Naive thymus-derived CD4-positive, alpha-beta T cell (primary cell): ENCODE measurements at regions not wholly inside any gene's neighbourhood (a gene's known extent, or its start where the extent isn't known, plus 50 kb on each side); places are given as distances from the start of the nearest gene placed in this dataset.

ENCODE experiments used
- ATAC-seq: fragments of 150-1000 bp; cut with Tn5 transposase; 2 replicates; pipeline ENCODE4 v1.10.0; 2021; ENCODE audit warnings: mild to moderate bottlenecking, moderate library complexity
- CTCF ChIA-PET: fragments of 350-600 bp; sonication (Branson Sonifier 250); formaldehyde crosslinking; loops from one replicate; lab custom pipeline; 2021; ENCODE audit warnings: antibody characterized with exemption; lab: Charles Lee
- POLR2A ChIA-PET: fragments of 350-600 bp; sonication (Branson Sonifier 250); formaldehyde crosslinking; loops from one replicate; lab custom pipeline; 2021; ENCODE audit warnings: antibody characterized with exemption, inconsistent platforms; lab: Charles Lee
- DNase-seq, 9 donors: peaks; one replicate each; pipeline versions ENCODE4 v3.0.0 to v3.0.0-alpha.2; 2020 to 2022; ENCODE audit warnings: mixed read lengths in 1 of 9
- H3K27ac ChIP-seq: one replicate; pipeline ENCODE4 v1.7.0; 2013; ENCODE audit warnings: mild to moderate bottlenecking, low read depth, low read length, moderate library complexity
- H3K27me3 ChIP-seq, 2 donors: one replicate each; pipeline ENCODE4 v1.7.0; 2013; ENCODE audit warnings: low read length in 2 of 2, mild to moderate bottlenecking in 2 of 2, moderate library complexity in 2 of 2; ENCODE audit not compliant: control insufficient read depth in 2 of 2, insufficient read depth in 2 of 2
- H3K36me3 ChIP-seq, 3 experiments: 1 replicate in 2 of 3; 2 replicates in 1 of 3; pipeline ENCODE4 v1.7.0; 2013; ENCODE audit warnings: low read length in 3 of 3, mild to moderate bottlenecking in 3 of 3, moderate library complexity in 1 of 3; ENCODE audit not compliant: insufficient read depth in 3 of 3, control insufficient read depth in 2 of 3
- H3K4me1 ChIP-seq, 2 donors: one replicate each; pipeline ENCODE4 v1.7.0; 2013; ENCODE audit warnings: low read length in 2 of 2, mild to moderate bottlenecking in 2 of 2, moderate library complexity in 1 of 2; ENCODE audit not compliant: control insufficient read depth in 2 of 2, insufficient read depth in 2 of 2
- H3K4me3 ChIP-seq: 2 replicates; pipeline ENCODE4 v1.7.0; 2013; ENCODE audit warnings: mild to moderate bottlenecking, low read length
- H3K9me3 ChIP-seq, 3 experiments: 1 replicate in 2 of 3; 2 replicates in 1 of 3; pipeline ENCODE4 v1.7.0; 2013; ENCODE audit warnings: low read length in 3 of 3; ENCODE audit not compliant: control insufficient read depth in 2 of 3
- H3K27ac Mint-ChIP-seq, 9 donors: one replicate each; pipeline ENCODE4 v1.8.0; 2020 to 2022; ENCODE audit warnings: mixed read lengths in 9 of 9, mild to moderate bottlenecking in 8 of 9, moderate library complexity in 5 of 9, inconsistent platforms in 2 of 9
- H3K27me3 Mint-ChIP-seq, 5 donors: one replicate each; pipeline ENCODE4 v1.8.0; 2021 to 2022; ENCODE audit warnings: mixed read lengths in 5 of 5, mild to moderate bottlenecking in 1 of 5
- H3K36me3 Mint-ChIP-seq, 5 donors: one replicate each; pipeline ENCODE4 v1.8.0; 2020 to 2022; ENCODE audit warnings: mixed read lengths in 5 of 5, mild to moderate bottlenecking in 3 of 5, inconsistent platforms in 1 of 5
- H3K4me1 Mint-ChIP-seq, 7 donors: one replicate each; pipeline ENCODE4 v1.8.0; 2020 to 2022; ENCODE audit warnings: mixed read lengths in 7 of 7, mild to moderate bottlenecking in 3 of 7, inconsistent platforms in 1 of 7
- H3K4me3 Mint-ChIP-seq, 10 donors: one replicate each; pipeline ENCODE4 v1.8.0; 2020 to 2022; ENCODE audit warnings: mild to moderate bottlenecking in 10 of 10, mixed read lengths in 10 of 10, moderate library complexity in 6 of 10, inconsistent platforms in 2 of 10
- H3K9me3 Mint-ChIP-seq, 11 donors: one replicate each; pipeline ENCODE4 v1.8.0; 2020 to 2022; ENCODE audit warnings: mixed read lengths in 11 of 11, mild to moderate bottlenecking in 4 of 11, inconsistent platforms in 1 of 11, moderate library complexity in 1 of 11
- intact Hi-C, 2 donors: fragments of 100-400 bp; cut with micrococcal nuclease; formaldehyde crosslinking; loops; one replicate each; pipeline ENCODE4 v1.15.1; 2023

- CTCF ChIA-PET, result no interaction called here
- H3K9me3 Mint-ChIP-seq, result peaks cover 0 to 13% (median 2%) of the 10 kb centered on the region in 11 donors
- ATAC-seq, result no peak
- no peak for DNase-seq
- intact Hi-C loops, result no loop called here
- Histone ChIP-seq H3K4me1 (no peaks in the 10 kb centered on the region), H3K27me3 (no peaks in the 10 kb centered on the region), H3K36me3 (no peaks in the 10 kb centered on the region), H3K4me3 (no peak overlapping the region), H3K9me3 (no peaks in the 10 kb centered on the region), H3K27ac (no peak overlapping the region)
- peaks cover 0 to 7% (median 0%) of the 10 kb centered on the region in 5 donors for H3K27me3 Mint-ChIP-seq
- POLR2A ChIA-PET, result interaction anchor here (0.6 kb wide), 1 partner anchor 95 kb away, joined by 3 read pairs; no protein-coding TSS in a partner anchor
- H3K36me3 Mint-ChIP-seq, result peaks cover 0 to 9% (median 0%) of the 10 kb centered on the region in 5 donors
- H3K27ac Mint-ChIP-seq, result no peak overlapping the region
- peaks cover 0 to 2% (median 0%) of the 10 kb centered on the region in 7 donors for H3K4me1 Mint-ChIP-seq
- H3K4me3 Mint-ChIP-seq, result no peak overlapping the region
These were observed 171.3 kb upstream of the GADL1 start for GRCh38 chr3:31065765-31066164.

DNA sequence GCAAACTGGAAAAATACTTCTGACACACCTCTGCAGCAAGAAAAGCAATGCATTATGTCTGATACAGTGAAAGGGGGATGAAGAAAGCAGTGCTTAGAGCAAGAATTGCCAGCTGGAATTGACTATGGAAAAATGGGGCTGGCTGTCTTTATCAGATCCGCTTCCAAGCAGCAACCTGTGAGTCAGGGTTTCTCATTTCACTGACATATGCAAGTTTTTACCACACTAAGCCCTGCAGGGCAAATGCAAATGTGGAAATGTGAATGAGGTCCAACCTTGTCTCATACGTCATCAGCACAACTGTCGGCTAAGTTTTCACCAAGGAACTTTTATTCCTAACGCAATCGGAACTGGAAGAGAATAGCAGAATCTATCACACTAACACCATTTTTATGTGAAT is 172.5 kb upstream of the GADL1 start:
- Histone ChIP-seq H3K4me3 (no peak overlapping the region), H3K4me1 (no peaks in the 10 kb centered on the region), H3K27me3 (no peaks in the 10 kb centered on the region), H3K9me3 (no peaks in the 10 kb centered on the region), H3K36me3 (no peaks in the 10 kb centered on the region), H3K27ac (no peak overlapping the region)
- peaks cover 0 to 8% (median 4%) of the 10 kb centered on the region in 5 donors for H3K36me3 Mint-ChIP-seq
- intact Hi-C loops, result no loop called here
- no peak for ATAC-seq
- ChIA-PET CTCF (no interaction called here), POLR2A (no interaction called here)
- no peak overlapping the region for H3K27ac Mint-ChIP-seq
- peaks cover 0 to 2% (median 0%) of the 10 kb centered on the region in 7 donors for H3K4me1 Mint-ChIP-seq
- H3K9me3 Mint-ChIP-seq, result peaks cover 0 to 15% (median 8%) of the 10 kb centered on the region in 11 donors
- H3K27me3 Mint-ChIP-seq, result peaks cover 0 to 7% (median 0%) of the 10 kb centered on the region in 5 donors
- no peak overlapping the region for H3K4me3 Mint-ChIP-seq
- no peak for DNase-seq

DNA sequence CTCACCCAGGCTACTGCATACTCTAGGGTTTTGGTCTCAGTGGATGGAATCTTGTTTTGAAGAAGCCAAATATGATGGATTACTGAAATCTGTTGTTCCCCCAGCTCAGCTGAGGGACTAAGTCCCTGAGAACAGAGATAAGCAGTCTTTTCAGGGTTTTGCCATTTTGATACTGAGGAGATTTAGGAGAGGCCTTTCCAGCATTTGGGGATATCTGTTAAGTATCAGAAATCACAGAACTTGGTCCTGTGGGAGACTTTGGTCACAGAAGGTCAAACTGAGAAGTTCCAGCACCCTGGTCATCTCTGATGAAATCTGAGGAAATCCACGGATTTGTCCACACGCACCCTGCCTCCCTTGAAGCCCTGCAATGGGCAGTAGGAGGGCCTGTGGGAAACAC is 181.0 kb upstream of the GADL1 start:
- peaks cover 3 to 15% (median 4%) of the 10 kb centered on the region in 5 donors for H3K36me3 Mint-ChIP-seq
- CTCF ChIA-PET, result no interaction called here
- intact Hi-C loops, result no loop called here
- no peak overlapping the region for H3K27ac Mint-ChIP-seq
- POLR2A ChIA-PET, result no interaction called here
- H3K4me3 Mint-ChIP-seq, result no peak overlapping the region
- no peak overlapping the region for H3K4me3 ChIP-seq
- no peaks in the 10 kb centered on the region for H3K27me3 ChIP-seq
- H3K27me3 Mint-ChIP-seq, result no peaks in the 10 kb centered on the region
- peaks cover 0 to 18% (median 11%) of the 10 kb centered on the region in 11 donors for H3K9me3 Mint-ChIP-seq
- no peaks in the 10 kb centered on the region for H3K4me1 ChIP-seq
- H3K9me3 ChIP-seq, result no peaks in the 10 kb centered on the region
- ATAC-seq, result no peak
- H3K36me3 ChIP-seq, result no peaks in the 10 kb centered on the region
- H3K27ac ChIP-seq, result no peak overlapping the region
- peaks cover 0 to 18% (median 0%) of the 10 kb centered on the region in 7 donors for H3K4me1 Mint-ChIP-seq
- no peak for DNase-seq

- H3K9me3 ChIP-seq, result no peaks in the 10 kb centered on the region
- H3K36me3 ChIP-seq, result no peaks in the 10 kb centered on the region
- no peak for DNase-seq
- Mint-ChIP-seq H3K27me3 (no peaks in the 10 kb centered on the region), H3K4me1 (peaks cover 0 to 18% (median 0%) of the 10 kb centered on the region in 7 donors), H3K4me3 (no peak overlapping the region), H3K9me3 (peaks cover 0 to 18% (median 11%) of the 10 kb centered on the region in 11 donors), H3K36me3 (peaks cover 3 to 15% (median 4%) of the 10 kb centered on the region in 5 donors), H3K27ac (no peak overlapping the region)
- no peak overlapping the region for H3K27ac ChIP-seq
- H3K27me3 ChIP-seq, result no peaks in the 10 kb centered on the region
- H3K4me3 ChIP-seq, result no peak overlapping the region
- ATAC-seq, result no peak
- intact Hi-C loops, result no loop called here
- no peaks in the 10 kb centered on the region for H3K4me1 ChIP-seq
- ChIA-PET POLR2A (no interaction called here), CTCF (no interaction called here)
These were observed 181.4 kb upstream of the GADL1 start for GRCh38 chr3:31075876-31076275.

DNA sequence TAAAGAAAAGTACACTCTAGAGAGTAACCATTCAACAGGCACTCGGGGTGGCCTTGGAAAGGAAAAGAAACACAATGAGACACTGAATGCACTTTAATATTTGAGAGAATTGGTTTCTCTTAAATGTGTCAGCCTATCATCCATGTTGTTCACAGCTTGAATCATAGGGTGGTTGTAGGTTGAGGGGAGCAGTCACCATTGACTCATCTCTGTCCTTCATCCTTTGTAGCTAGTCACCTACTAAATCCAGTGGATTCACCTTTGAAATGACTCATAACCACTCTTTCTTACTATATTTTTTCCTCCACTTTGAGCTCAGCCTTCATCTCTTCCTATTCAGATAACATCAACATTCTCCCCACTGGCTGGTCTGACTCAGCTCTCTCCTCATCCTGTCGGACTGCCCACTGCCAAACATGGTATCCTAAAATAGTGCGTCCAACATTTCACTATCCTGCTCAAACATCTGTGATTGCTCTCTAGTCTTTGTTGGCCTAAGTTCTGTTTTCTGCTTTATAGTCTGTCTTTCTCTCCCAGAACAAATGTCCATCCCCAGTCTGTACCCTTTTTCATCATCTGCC is 182.7 kb upstream of the GADL1 start:
- Histone ChIP-seq H3K27ac (no peak overlapping the region), H3K4me3 (no peak overlapping the region), H3K27me3 (no peaks in the 10 kb centered on the region), H3K4me1 (no peaks in the 10 kb centered on the region), H3K36me3 (no peaks in the 10 kb centered on the region), H3K9me3 (no peaks in the 10 kb centered on the region)
- Mint-ChIP-seq H3K27me3 (no peaks in the 10 kb centered on the region), H3K36me3 (peaks cover 0 to 12% (median 3%) of the 10 kb centered on the region in 5 donors), H3K9me3 (peaks cover 0 to 9% (median 5%) of the 10 kb centered on the region in 11 donors), H3K4me3 (peak overlapping the region in 1 of 10 donors; percentile 30), H3K27ac (peak overlapping the region in 2 of 9 donors; percentile 39 to 51), H3K4me1 (peaks cover 0 to 18% (median 0%) of the 10 kb centered on the region in 7 donors)
- peak in 1 of 9 donors; percentile 52 for DNase-seq
- ATAC-seq, result no peak
- ChIA-PET CTCF (no interaction called here), POLR2A (no interaction called here)
- intact Hi-C loops, result no loop called here

- no peak for ATAC-seq
- Mint-ChIP-seq H3K27ac (peak overlapping the region in 1 of 9 donors; percentile 3), H3K4me1 (peaks cover 0 to 18% (median 0%) of the 10 kb centered on the region in 7 donors), H3K9me3 (peaks cover 0 to 4% (median 2%) of the 10 kb centered on the region in 11 donors), H3K36me3 (peaks cover 0 to 7% (median 0%) of the 10 kb centered on the region in 5 donors), H3K27me3 (no peaks in the 10 kb centered on the region), H3K4me3 (no peak overlapping the region)
- CTCF ChIA-PET, result no interaction called here
- intact Hi-C loops, result no loop called here
- no peak for DNase-seq
- Histone ChIP-seq H3K36me3 (no peaks in the 10 kb centered on the region), H3K27me3 (no peaks in the 10 kb centered on the region), H3K27ac (no peak overlapping the region), H3K4me3 (no peak overlapping the region), H3K4me1 (no peaks in the 10 kb centered on the region), H3K9me3 (no peaks in the 10 kb centered on the region)
- POLR2A ChIA-PET, result no interaction called here
These were observed 183.4 kb upstream of the GADL1 start for GRCh38 chr3:31077826-31078225.

- POLR2A ChIA-PET, result no interaction called here
- H3K36me3 Mint-ChIP-seq, result peaks cover 0 to 4% (median 0%) of the 10 kb centered on the region in 5 donors
- no peaks in the 10 kb centered on the region for H3K27me3 Mint-ChIP-seq
- peaks cover 0 to 18% (median 0%) of the 10 kb centered on the region in 7 donors for H3K4me1 Mint-ChIP-seq
- Histone ChIP-seq H3K4me3 (no peak overlapping the region), H3K9me3 (no peaks in the 10 kb centered on the region), H3K27ac (no peak overlapping the region), H3K4me1 (no peaks in the 10 kb centered on the region), H3K36me3 (no peaks in the 10 kb centered on the region), H3K27me3 (no peaks in the 10 kb centered on the region)
- CTCF ChIA-PET, result no interaction called here
- H3K27ac Mint-ChIP-seq, result no peak overlapping the region
- ATAC-seq (no peak), DNase-seq (no peak)
- intact Hi-C loops, result no loop called here
- no peaks in the 10 kb centered on the region for H3K9me3 Mint-ChIP-seq
- H3K4me3 Mint-ChIP-seq, result no peak overlapping the region
These were observed 185.2 kb upstream of the GADL1 start for GRCh38 chr3:31079689-31080088.
